ENCODE measurements at regions not wholly inside any gene's neighbourhood (a gene's known extent, or its start where the extent isn't known, plus 50 kb on each side); places are given as distances from the start of the nearest gene placed in this dataset.
"Not testable (repeated sequence)": the region's sequence is repeated elsewhere in the genome, so short reads cannot be mapped to it uniquely, and the experiment has no call there.

GRCh38 chr17:73856556-73856955, 212.3 kb upstream of the SDK2 start:
- TF ChIP-seq CTCF (IDR thresholded peaks at IDR 0.05; ENCODE audit: extremely low read depth, insufficient read depth, missing control alignments): no peak
- in situ Hi-C loops (cut with MboI; ENCODE audit: low pct_unique_long_range_greater_than_20kb, low sequenced_read_pairs, unreplicated experiment): no loop called here
- no peak for DNase-seq (ENCODE audit: low spot score)

GRCh38 chr17:73859439-73860008, 215.3 kb upstream of the SDK2 start:
- in situ Hi-C loops (cut with MboI; ENCODE audit: low pct_unique_long_range_greater_than_20kb, low sequenced_read_pairs, unreplicated experiment); DNase-seq (ENCODE audit: low spot score): not testable (repeated sequence)

GRCh38 chr17:73861543-73861942, 217.3 kb upstream of the SDK2 start:
- in situ Hi-C loops (cut with MboI; ENCODE audit: low pct_unique_long_range_greater_than_20kb, low sequenced_read_pairs, unreplicated experiment): no loop called here
- no peak for TF ChIP-seq CTCF (IDR thresholded peaks at IDR 0.05; ENCODE audit: extremely low read depth, insufficient read depth, missing control alignments)

GRCh38 chr17:73863761-73864535, 219.7 kb upstream of the SDK2 start:
- DNase-seq (ENCODE audit: low spot score): no peak
- in situ Hi-C loops (cut with MboI; ENCODE audit: low pct_unique_long_range_greater_than_20kb, low sequenced_read_pairs, unreplicated experiment): no loop called here
- TF ChIP-seq CTCF (IDR thresholded peaks at IDR 0.05; ENCODE audit: extremely low read depth, insufficient read depth, missing control alignments): no peak

More at GRCh38 chr17:73861543-73861942, 217.3 kb upstream of the SDK2 start:
- DNase-seq (ENCODE audit: low spot score): no peak

- no peak for TF ChIP-seq CTCF (IDR thresholded peaks at IDR 0.05; ENCODE audit: extremely low read depth, insufficient read depth, missing control alignments)
- in situ Hi-C loops (cut with MboI; ENCODE audit: low pct_unique_long_range_greater_than_20kb, low sequenced_read_pairs, unreplicated experiment): no loop called here
- DNase-seq (ENCODE audit: low spot score): no peak
Observed at GRCh38 chr17:73865831-73866230, 221.6 kb upstream of the SDK2 start.

- no peak for TF ChIP-seq CTCF (IDR thresholded peaks at IDR 0.05; ENCODE audit: extremely low read depth, insufficient read depth, missing control alignments)
- DNase-seq (ENCODE audit: low spot score): no peak
- in situ Hi-C loops (cut with MboI; ENCODE audit: low pct_unique_long_range_greater_than_20kb, low sequenced_read_pairs, unreplicated experiment): no loop called here
Observed at GRCh38 chr17:73867056-73867455, 222.8 kb upstream of the SDK2 start.

- in situ Hi-C loops (cut with MboI; ENCODE audit: low pct_unique_long_range_greater_than_20kb, low sequenced_read_pairs, unreplicated experiment): no loop called here
- no peak for TF ChIP-seq CTCF (IDR thresholded peaks at IDR 0.05; ENCODE audit: extremely low read depth, insufficient read depth, missing control alignments)
- no peak for DNase-seq (ENCODE audit: low spot score)
Observed at GRCh38 chr17:73870068-73870467, 225.8 kb upstream of the SDK2 start.

Measured in GM13977 (cell line).